A673 (cell line): ENCODE measurements at regions not wholly inside any gene's neighbourhood (a gene's known extent, or its start where the extent isn't known, plus 50 kb on each side); places are given as distances from the start of the nearest gene placed in this dataset.

Source experiments
- BruUV-seq: library from RNA; stranded (reverse); fragments of 400-500 nt; replicated peaks from 2 replicates; lab custom pipeline; 2021; lab: Mats Ljungman, UMichigan
- CTCF ChIA-PET: fragments of 300-600 bp; sonication (Branson Sonifier 250); formaldehyde crosslinking; loops from one replicate; lab custom pipeline; 2022; ENCODE audit warnings: antibody characterized with exemption; lab: Charles Lee
- POLR2A ChIA-PET: fragments of 300-600 bp; sonication (Branson Sonifier 250); formaldehyde crosslinking; loops from one replicate; lab custom pipeline; 2022; ENCODE audit warnings: antibody characterized with exemption; ENCODE audit not compliant: low non-redundant PET; lab: Charles Lee
- DNase-seq: peaks from one replicate; pipeline ENCODE4 v3.0.0-alpha.2; 2015; ENCODE audit warnings: low spot score
- H3K27ac ChIP-seq: fragments of 200-600 bp; sonication (generic); 2 replicates; pipeline ENCODE4 v1.5.1; 2016; ENCODE audit warnings: mixed run types, low read depth, mild to moderate bottlenecking, mixed read lengths, antibody characterized with exemption, low read length; ENCODE audit not compliant: poor library complexity, severe bottlenecking
- H3K27me3 ChIP-seq: fragments of 200-600 bp; sonication (generic); replicated peaks from 2 replicates; pipeline ENCODE4 v1.6.1; 2017; ENCODE audit warnings: mixed run types, low read depth, mild to moderate bottlenecking, mixed read lengths, antibody characterized with exemption, low read length; ENCODE audit not compliant: insufficient read depth, poor library complexity
- H3K36me3 ChIP-seq: fragments of 200-600 bp; sonication (generic); 2 replicates; pipeline ENCODE4 v1.6.1; 2016; ENCODE audit warnings: mixed run types, mild to moderate bottlenecking, mixed read lengths, antibody characterized with exemption, low read length; ENCODE audit not compliant: insufficient read depth, poor library complexity, severe bottlenecking
- H3K4me1 ChIP-seq: fragments of 200-600 bp; sonication (generic); 2 replicates; pipeline ENCODE4 v1.6.1; 2017; ENCODE audit warnings: mixed run types, mild to moderate bottlenecking, mixed read lengths, antibody characterized with exemption, low read length; ENCODE audit not compliant: insufficient read depth, poor library complexity, severe bottlenecking
- H3K4me3 ChIP-seq: fragments of 200-600 bp; sonication (generic); 2 replicates; pipeline ENCODE4 v1.5.1; 2016; ENCODE audit warnings: low read depth, mixed run types, mild to moderate bottlenecking, mixed read lengths, low read length; ENCODE audit not compliant: poor library complexity, severe bottlenecking
- H3K9me3 ChIP-seq: fragments of 200-600 bp; sonication (generic); 2 replicates; pipeline ENCODE4 v1.6.1; 2016; ENCODE audit warnings: mixed run types, low read depth, mild to moderate bottlenecking, mixed read lengths, antibody characterized with exemption, low read length; ENCODE audit not compliant: poor library complexity, severe bottlenecking
- EZH2 ChIP-seq: fragments of 200-600 bp; sonication (generic); IDR thresholded peaks from 2 replicates; pipeline ENCODE4 v1.6.1; 2017; ENCODE audit warnings: borderline replicate concordance, low read depth, mild to moderate bottlenecking, mixed read lengths, antibody characterized with exemption, low read length; ENCODE audit not compliant: poor library complexity, severe bottlenecking
- intact Hi-C: fragments of 100-400 bp; cut with micrococcal nuclease; formaldehyde crosslinking; loops from one replicate; pipeline ENCODE4 v1.10.0; 2022; ENCODE audit not compliant: unreplicated experiment
- TF ChIP-seq, protein P1 (sequence below): fragments of 300-800, 200-600 bp; sonication (generic); conservative IDR thresholded peaks from 2 replicates; pipeline ENCODE4 v1.5.1; 2017; ENCODE audit warnings: low read depth, mild to moderate bottlenecking, antibody characterized with exemption, low read length, moderate library complexity, mixed read lengths

GRCh38 chr13:71312923-71313322 lies 554.1 kb downstream of the DACH1 start:
- POLR2A ChIA-PET, result interaction anchor here (0.6 kb wide), 1 partner anchor 344 kb away, joined by 5 read pairs; no protein-coding TSS in a partner anchor
- CTCF ChIA-PET, result no interaction called here
- no TSS peak for BruUV-seq
- no peaks in the 10 kb centered on the region for H3K4me1 ChIP-seq
- no peaks in the 10 kb centered on the region for H3K9me3 ChIP-seq
- peaks cover 28% of the 10 kb centered on the region for H3K27me3 ChIP-seq
- TF ChIP-seq, protein P1, sequence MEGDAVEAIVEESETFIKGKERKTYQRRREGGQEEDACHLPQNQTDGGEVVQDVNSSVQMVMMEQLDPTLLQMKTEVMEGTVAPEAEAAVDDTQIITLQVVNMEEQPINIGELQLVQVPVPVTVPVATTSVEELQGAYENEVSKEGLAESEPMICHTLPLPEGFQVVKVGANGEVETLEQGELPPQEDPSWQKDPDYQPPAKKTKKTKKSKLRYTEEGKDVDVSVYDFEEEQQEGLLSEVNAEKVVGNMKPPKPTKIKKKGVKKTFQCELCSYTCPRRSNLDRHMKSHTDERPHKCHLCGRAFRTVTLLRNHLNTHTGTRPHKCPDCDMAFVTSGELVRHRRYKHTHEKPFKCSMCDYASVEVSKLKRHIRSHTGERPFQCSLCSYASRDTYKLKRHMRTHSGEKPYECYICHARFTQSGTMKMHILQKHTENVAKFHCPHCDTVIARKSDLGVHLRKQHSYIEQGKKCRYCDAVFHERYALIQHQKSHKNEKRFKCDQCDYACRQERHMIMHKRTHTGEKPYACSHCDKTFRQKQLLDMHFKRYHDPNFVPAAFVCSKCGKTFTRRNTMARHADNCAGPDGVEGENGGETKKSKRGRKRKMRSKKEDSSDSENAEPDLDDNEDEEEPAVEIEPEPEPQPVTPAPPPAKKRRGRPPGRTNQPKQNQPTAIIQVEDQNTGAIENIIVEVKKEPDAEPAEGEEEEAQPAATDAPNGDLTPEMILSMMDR, result no peak
- TF ChIP-seq EZH2, result no peak
- intact Hi-C loops, result no loop called here
- H3K36me3 ChIP-seq, result no peaks in the 10 kb centered on the region
- H3K27ac ChIP-seq, result no peak overlapping the region
- DNase-seq, result no peak
- H3K4me3 ChIP-seq, result no peak overlapping the region

GRCh38 chr13:71309905-71310304 lies 557.1 kb downstream of the DACH1 start:
- no peak overlapping the region for H3K4me3 ChIP-seq
- CTCF ChIA-PET, result no interaction called here

DNA sequence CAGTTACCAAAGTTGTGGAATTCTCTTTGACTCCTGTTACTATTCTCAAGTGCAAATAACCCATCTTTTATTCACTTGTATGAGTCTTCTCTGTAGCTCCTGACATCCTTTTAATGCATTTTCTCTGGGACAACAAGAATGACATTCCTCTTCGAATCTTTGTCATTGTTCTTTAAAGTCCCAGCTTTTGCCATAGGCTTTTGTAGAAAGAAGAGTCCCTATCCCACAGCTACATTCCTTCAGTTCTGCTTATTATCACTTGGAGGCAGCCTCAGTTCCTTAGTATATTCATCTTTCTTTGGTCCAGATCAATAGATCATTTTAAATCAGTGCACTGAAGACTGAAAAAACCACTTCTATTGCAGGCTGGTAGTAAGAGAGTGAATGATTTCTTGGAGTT lies 560.2 kb downstream of the DACH1 start:
- Histone ChIP-seq H3K27ac (no peak overlapping the region), H3K27me3 (peaks cover 17% of the 10 kb centered on the region), H3K4me1 (no peaks in the 10 kb centered on the region), H3K4me3 (no peak overlapping the region), H3K9me3 (no peaks in the 10 kb centered on the region), H3K36me3 (no peaks in the 10 kb centered on the region)
- BruUV-seq, result no TSS peak
- intact Hi-C loops, result no loop called here
- CTCF ChIA-PET, result no interaction called here
- DNase-seq, result no peak
- POLR2A ChIA-PET, result no interaction called here
- no peak for TF ChIP-seq EZH2
- TF ChIP-seq, protein P1, result no peak

More at GRCh38 chr13:71309905-71310304, 557.1 kb downstream of the DACH1 start:
- intact Hi-C loops, result no loop called here
- no peak for TF ChIP-seq EZH2
- TF ChIP-seq, protein P1, result no peak
- H3K9me3 ChIP-seq, result no peaks in the 10 kb centered on the region
- no peaks in the 10 kb centered on the region for H3K36me3 ChIP-seq
- no peak for DNase-seq
- H3K27me3 ChIP-seq, result peaks cover 30% of the 10 kb centered on the region
- no TSS peak for BruUV-seq
- no peaks in the 10 kb centered on the region for H3K4me1 ChIP-seq
- no peak overlapping the region for H3K27ac ChIP-seq
- POLR2A ChIA-PET, result interaction anchor here (0.7 kb wide), 1 partner anchor 429 kb away, joined by 4 read pairs; no protein-coding TSS in a partner anchor
